ENCODE measurements at regions not wholly inside any gene's neighbourhood (a gene's known extent, or its start where the extent isn't known, plus 50 kb on each side); places are given as distances from the start of the nearest gene placed in this dataset.
"Not testable (repeated sequence)": the region's sequence is repeated elsewhere in the genome, so short reads cannot be mapped to it uniquely, and the experiment has no call there.

DNA sequence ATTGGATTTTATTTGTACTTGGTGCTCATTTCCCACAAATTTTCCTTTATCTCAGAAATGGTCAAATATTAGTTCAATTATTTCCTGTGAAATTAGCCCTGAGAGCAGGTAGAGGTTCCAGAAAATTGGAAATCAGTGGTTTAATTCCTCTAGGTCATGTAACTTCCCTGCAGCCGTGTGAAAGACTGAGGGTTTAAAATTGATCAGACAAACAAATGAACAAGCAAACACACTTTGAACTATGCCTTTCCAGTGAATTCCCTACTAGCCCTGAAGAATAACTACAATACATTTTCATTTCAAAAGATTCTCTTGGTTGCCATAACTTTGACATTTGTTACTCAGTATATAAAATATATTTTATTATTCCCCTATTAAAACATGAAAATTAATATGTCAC lies 1116.7 kb downstream of the REEP3 start:
- no peaks in the 10 kb centered on the region for H3K4me1 ChIP-seq (ENCODE audit: control insufficient read depth in 1 of 2, insufficient read depth in 2 of 2, low read length in 2 of 2)
- WGBS, 2 donors, result 66% methylated on average over 1 of the region's 1 CpG
- DNase-seq, result no peak
- no peaks in the 10 kb centered on the region for H3K27me3 ChIP-seq (ENCODE audit: control insufficient read depth in 1 of 2, insufficient read depth in 2 of 2, low read length in 1 of 2)
- ATAC-seq (ENCODE audit: low FRiP score), result no peak
- H3K27ac ChIP-seq (ENCODE audit: low read depth in 1 of 2, low read length in 2 of 2), result no peak overlapping the region
- intact Hi-C loops (cut with DNase I), result no loop called here
- no peaks in the 10 kb centered on the region for H3K36me3 ChIP-seq (ENCODE audit: control insufficient read depth in 1 of 2, insufficient read depth in 2 of 2, low read length in 1 of 2)
- no peaks in the 10 kb centered on the region for H3K9me3 ChIP-seq (ENCODE audit: control insufficient read depth, low read length)
- H3K4me3 ChIP-seq (ENCODE audit: low read length in 2 of 2), result no peak overlapping the region

DNA sequence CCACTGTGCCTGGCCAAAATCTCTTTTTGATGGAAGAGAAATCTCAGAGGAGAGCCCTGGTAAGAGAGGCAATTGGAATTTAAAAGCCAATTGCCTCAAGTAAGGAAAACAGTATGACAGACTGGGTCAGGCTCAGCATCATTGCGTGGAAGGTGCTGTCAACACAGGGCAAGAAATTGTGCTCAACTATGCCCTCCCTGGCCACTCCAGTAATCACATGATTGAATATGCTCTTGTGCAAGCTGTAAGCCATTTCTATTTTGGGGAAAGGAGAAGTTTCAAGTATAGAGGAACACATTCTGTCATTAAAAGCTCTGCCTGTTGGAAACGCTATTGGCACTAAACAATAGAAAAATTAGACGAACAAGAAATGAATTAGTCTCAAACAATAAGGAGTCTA lies 1127.7 kb downstream of the REEP3 start:
- DNase-seq (no peak), ATAC-seq (ENCODE audit: low FRiP score) (no peak)
- intact Hi-C loops (cut with DNase I), result no loop called here
- 67 to 70% methylated on average over 3 of the region's 3 CpGs for WGBS, 2 donors
- Histone ChIP-seq H3K36me3 (ENCODE audit: control insufficient read depth in 1 of 2, insufficient read depth in 2 of 2, low read length in 1 of 2) (no peaks in the 10 kb centered on the region), H3K9me3 (ENCODE audit: control insufficient read depth, low read length) (no peaks in the 10 kb centered on the region), H3K4me3 (ENCODE audit: low read length in 2 of 2) (no peak overlapping the region), H3K27ac (ENCODE audit: low read depth in 1 of 2, low read length in 2 of 2) (no peak overlapping the region), H3K27me3 (ENCODE audit: control insufficient read depth in 1 of 2, insufficient read depth in 2 of 2, low read length in 1 of 2) (no peaks in the 10 kb centered on the region), H3K4me1 (ENCODE audit: control insufficient read depth in 1 of 2, insufficient read depth in 2 of 2, low read length in 2 of 2) (no peaks in the 10 kb centered on the region)

DNA sequence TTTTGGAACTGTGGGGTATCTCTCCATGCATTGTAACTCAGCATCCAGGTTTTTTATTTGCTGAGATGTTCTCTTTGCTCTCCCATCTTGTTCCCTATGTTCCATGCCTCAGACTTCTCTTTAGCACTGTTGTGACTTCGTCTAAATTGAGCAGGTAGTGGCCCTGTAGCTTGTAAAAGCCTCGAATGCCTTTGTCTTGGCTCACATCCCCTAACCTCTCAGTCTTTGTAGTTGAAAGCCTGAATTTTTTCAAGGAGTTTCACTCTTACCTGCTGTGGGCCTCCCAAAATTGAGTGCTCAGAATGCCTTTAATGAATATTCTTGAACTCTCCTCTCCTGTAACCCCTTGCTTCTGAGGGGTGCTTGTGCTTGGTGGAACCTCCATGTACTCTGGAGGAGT lies 1137.3 kb downstream of the REEP3 start:
- Histone ChIP-seq H3K4me1 (ENCODE audit: control insufficient read depth in 1 of 2, insufficient read depth in 2 of 2, low read length in 2 of 2) (no peaks in the 10 kb centered on the region), H3K27ac (ENCODE audit: low read depth in 1 of 2, low read length in 2 of 2) (no peak overlapping the region), H3K36me3 (ENCODE audit: control insufficient read depth in 1 of 2, insufficient read depth in 2 of 2, low read length in 1 of 2) (no peaks in the 10 kb centered on the region), H3K4me3 (ENCODE audit: low read length in 2 of 2) (no peak overlapping the region), H3K27me3 (ENCODE audit: control insufficient read depth in 1 of 2, insufficient read depth in 2 of 2, low read length in 1 of 2) (no peaks in the 10 kb centered on the region), H3K9me3 (ENCODE audit: control insufficient read depth, low read length) (no peaks in the 10 kb centered on the region)
- intact Hi-C loops (cut with DNase I), result no loop called here
- ATAC-seq (ENCODE audit: low FRiP score) (no peak), DNase-seq (no peak)
- WGBS, 2 donors, result 45 to 48% methylated on average over 2 of the region's 2 CpGs

DNA sequence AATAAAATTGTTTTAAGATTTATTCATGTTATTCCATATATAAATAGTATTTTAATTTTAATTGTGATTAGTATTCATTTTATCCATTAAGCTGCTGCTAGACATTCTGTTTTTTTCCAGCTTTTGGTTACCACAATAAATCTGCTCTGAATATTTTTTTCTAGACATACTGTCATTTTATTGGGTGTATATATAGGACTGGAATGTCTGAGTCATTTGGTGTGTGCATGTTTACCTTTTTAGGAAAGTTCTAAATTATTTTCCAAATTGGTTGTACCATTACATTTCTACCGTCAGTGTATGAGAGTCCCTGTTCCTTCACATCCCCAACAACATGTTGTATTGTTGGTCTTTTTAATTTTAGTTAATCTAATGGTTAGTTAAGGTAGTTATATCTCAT lies 1138.1 kb downstream of the REEP3 start:
- Histone ChIP-seq H3K36me3 (ENCODE audit: control insufficient read depth in 1 of 2, insufficient read depth in 2 of 2, low read length in 1 of 2) (no peaks in the 10 kb centered on the region), H3K4me3 (ENCODE audit: low read length in 2 of 2) (no peak overlapping the region), H3K4me1 (ENCODE audit: control insufficient read depth in 1 of 2, insufficient read depth in 2 of 2, low read length in 2 of 2) (no peaks in the 10 kb centered on the region), H3K9me3 (ENCODE audit: control insufficient read depth, low read length) (no peaks in the 10 kb centered on the region), H3K27me3 (ENCODE audit: control insufficient read depth in 1 of 2, insufficient read depth in 2 of 2, low read length in 1 of 2) (no peaks in the 10 kb centered on the region), H3K27ac (ENCODE audit: low read depth in 1 of 2, low read length in 2 of 2) (no peak overlapping the region)
- DNase-seq (no peak), ATAC-seq (ENCODE audit: low FRiP score) (no peak)
- whole genome bisulfite sequencing, 2 donors, result 58 to 69% methylated on average over 1 of the region's 1 CpG
- intact Hi-C loops (cut with DNase I), result no loop called here

DNA sequence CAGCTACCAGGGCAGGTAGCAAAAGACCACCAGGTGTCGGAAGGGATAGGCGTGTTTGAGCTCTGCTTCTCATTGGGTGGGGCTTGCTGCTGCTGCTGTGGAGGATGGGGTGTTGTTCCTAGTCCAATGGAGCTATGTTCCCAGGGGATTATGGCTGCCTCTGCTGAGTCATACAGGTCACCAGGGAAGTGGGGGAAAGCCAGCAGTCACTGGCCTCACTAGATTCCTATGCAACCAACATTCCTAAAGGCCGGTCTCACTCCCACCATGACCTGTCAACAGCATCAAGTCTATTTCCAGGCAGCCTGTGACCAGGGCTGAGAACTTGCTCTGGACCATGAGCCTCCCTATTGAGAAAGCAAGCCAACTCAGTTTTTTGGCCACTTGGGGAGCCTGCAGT lies 1160.8 kb downstream of the REEP3 start:
- no peaks in the 10 kb centered on the region for H3K4me1 ChIP-seq (ENCODE audit: control insufficient read depth in 1 of 2, insufficient read depth in 2 of 2, low read length in 2 of 2)
- H3K4me3 ChIP-seq (ENCODE audit: low read length in 2 of 2), result no peak overlapping the region
- H3K36me3 ChIP-seq (ENCODE audit: control insufficient read depth in 1 of 2, insufficient read depth in 2 of 2, low read length in 1 of 2), result no peaks in the 10 kb centered on the region
- no peaks in the 10 kb centered on the region for H3K9me3 ChIP-seq (ENCODE audit: control insufficient read depth, low read length)
- H3K27me3 ChIP-seq (ENCODE audit: control insufficient read depth in 1 of 2, insufficient read depth in 2 of 2, low read length in 1 of 2), result no peaks in the 10 kb centered on the region
- WGBS, 2 donors, result 67 to 71% methylated on average over 3 of the region's 3 CpGs
- H3K27ac ChIP-seq (ENCODE audit: low read depth in 1 of 2, low read length in 2 of 2), result no peak overlapping the region
- intact Hi-C loops (cut with DNase I), result no loop called here
- DNase-seq (no peak), ATAC-seq (ENCODE audit: low FRiP score) (no peak)

DNA sequence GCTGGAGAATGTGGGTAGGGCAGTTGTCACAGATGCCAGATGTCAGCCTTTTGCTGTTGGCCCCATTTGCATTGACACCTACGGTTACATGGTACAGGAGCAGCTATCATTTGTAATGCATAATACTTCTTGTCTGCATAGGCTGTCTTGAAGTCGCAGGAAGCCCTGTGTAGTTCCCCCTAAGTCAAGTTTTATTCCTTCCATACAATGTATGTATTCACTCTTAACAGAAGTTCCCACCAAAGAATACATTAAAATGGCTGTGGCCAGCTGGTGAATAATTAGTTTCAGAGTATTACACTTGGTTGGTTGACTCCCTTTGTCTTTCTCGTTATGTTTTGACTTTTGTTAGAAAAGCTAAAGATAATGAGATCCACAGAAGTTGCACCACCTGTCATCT lies 1169.0 kb downstream of the REEP3 start:
- 62% methylated on average over 3 of the region's 3 CpGs for WGBS, 2 donors
- no peaks in the 10 kb centered on the region for H3K4me1 ChIP-seq (ENCODE audit: control insufficient read depth in 1 of 2, insufficient read depth in 2 of 2, low read length in 2 of 2)
- no peak for ATAC-seq (ENCODE audit: low FRiP score)
- no peak overlapping the region for H3K27ac ChIP-seq (ENCODE audit: low read depth in 1 of 2, low read length in 2 of 2)
- intact Hi-C loops (cut with DNase I), result no loop called here
- no peaks in the 10 kb centered on the region for H3K36me3 ChIP-seq (ENCODE audit: control insufficient read depth in 1 of 2, insufficient read depth in 2 of 2, low read length in 1 of 2)
- no peak for DNase-seq
- H3K27me3 ChIP-seq (ENCODE audit: control insufficient read depth in 1 of 2, insufficient read depth in 2 of 2, low read length in 1 of 2), result no peaks in the 10 kb centered on the region
- H3K4me3 ChIP-seq (ENCODE audit: low read length in 2 of 2), result no peak overlapping the region
- H3K9me3 ChIP-seq (ENCODE audit: control insufficient read depth, low read length), result no peaks in the 10 kb centered on the region

DNA sequence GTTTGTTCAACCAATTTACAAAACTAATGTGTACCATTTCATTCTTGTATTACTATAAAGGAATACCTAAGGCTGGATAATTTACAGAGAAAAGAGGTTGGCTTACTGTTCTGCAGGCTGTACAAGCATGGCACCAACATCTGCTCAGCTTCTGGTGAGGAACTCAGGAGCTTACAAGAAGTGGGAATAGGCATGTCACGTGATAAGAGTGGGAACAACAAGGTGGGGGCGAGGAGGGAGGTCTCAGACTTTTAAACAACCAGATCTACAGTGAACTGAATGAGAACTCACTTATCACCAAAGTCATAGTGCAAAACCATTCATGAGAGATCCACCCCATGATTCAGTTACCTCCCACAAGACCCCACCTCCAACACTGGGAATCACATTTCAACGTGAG lies 1178.0 kb downstream of the REEP3 start:
- no peaks in the 10 kb centered on the region for H3K4me1 ChIP-seq (ENCODE audit: control insufficient read depth in 1 of 2, insufficient read depth in 2 of 2, low read length in 2 of 2)
- ATAC-seq (ENCODE audit: low FRiP score) (no peak), DNase-seq (no peak)
- no peaks in the 10 kb centered on the region for H3K27me3 ChIP-seq (ENCODE audit: control insufficient read depth in 1 of 2, insufficient read depth in 2 of 2, low read length in 1 of 2)
- no peak overlapping the region for H3K27ac ChIP-seq (ENCODE audit: low read depth in 1 of 2, low read length in 2 of 2)
- 53 to 58% methylated on average over 3 of the region's 3 CpGs for WGBS, 2 donors
- H3K4me3 ChIP-seq (ENCODE audit: low read length in 2 of 2), result no peak overlapping the region
- H3K9me3 ChIP-seq (ENCODE audit: control insufficient read depth, low read length), result peaks cover 2% of the 10 kb centered on the region
- H3K36me3 ChIP-seq (ENCODE audit: control insufficient read depth in 1 of 2, insufficient read depth in 2 of 2, low read length in 1 of 2), result no peaks in the 10 kb centered on the region
- intact Hi-C loops (cut with DNase I), result no loop called here

DNA sequence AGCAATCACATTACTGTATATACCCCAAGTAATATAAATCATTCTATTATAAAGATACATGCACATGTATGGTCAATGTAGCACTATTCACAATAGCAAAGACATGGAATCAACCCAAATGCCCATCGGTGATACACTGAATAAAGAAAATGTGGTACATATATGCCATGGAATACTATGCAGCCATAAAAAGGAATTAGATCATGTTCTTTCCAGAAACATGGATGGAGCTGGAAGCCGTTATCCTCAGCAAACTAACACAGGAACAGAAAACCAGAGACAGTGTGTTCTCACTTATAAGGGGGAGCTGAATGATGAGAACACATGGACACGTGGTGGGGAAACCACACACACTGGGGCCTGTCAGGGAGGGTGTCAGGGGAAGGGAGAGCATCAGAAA lies 1180.9 kb downstream of the REEP3 start:
- 58 to 60% methylated on average over 3 of the region's 3 CpGs for WGBS, 2 donors
- H3K4me3 ChIP-seq (ENCODE audit: low read length in 2 of 2); H3K36me3 ChIP-seq (ENCODE audit: control insufficient read depth in 1 of 2, insufficient read depth in 2 of 2, low read length in 1 of 2); H3K4me1 ChIP-seq (ENCODE audit: control insufficient read depth in 1 of 2, insufficient read depth in 2 of 2, low read length in 2 of 2); H3K9me3 ChIP-seq (ENCODE audit: control insufficient read depth, low read length); DNase-seq; H3K27me3 ChIP-seq (ENCODE audit: control insufficient read depth in 1 of 2, insufficient read depth in 2 of 2, low read length in 1 of 2); intact Hi-C loops (cut with DNase I); ATAC-seq (ENCODE audit: low FRiP score); H3K27ac ChIP-seq (ENCODE audit: low read depth in 1 of 2, low read length in 2 of 2): not testable (repeated sequence)

DNA sequence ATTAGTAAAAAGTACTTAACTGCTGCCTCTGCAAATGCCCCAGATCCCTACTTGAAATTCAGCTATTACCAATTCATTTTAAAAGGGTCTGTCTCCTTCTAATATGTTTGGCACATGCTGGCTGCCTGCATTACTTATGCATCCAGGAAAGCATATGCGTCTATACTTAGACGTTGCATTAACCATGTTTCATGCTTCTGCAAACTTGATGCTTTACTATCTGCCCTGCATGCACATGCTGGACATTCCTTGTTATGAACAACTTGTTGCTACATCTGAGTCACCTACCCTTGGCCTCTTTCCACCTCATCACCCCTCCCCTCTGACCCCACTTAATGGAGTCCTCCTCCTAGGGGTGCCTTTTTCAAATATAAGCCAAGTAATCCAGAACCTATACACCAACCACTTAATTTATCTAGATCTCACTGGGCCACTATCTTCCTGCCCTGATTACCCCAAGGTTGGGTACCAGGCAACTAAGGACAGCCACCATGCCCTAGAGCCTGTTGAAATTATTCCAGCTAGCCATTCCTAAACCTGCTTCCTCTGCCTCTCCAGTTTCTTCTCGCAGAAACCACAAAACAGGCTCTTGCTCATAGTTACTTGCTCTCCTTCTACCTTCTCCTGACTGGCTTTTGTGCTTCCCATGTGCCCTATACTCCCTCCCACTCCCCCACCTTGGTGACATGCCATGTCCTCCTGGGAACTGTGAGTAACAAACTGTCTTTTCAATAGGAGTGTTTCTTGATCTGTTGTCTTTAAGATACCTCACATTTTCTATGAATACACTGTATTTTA lies 1187.9 kb downstream of the REEP3 start:
- H3K27ac ChIP-seq (ENCODE audit: low read depth in 1 of 2, low read length in 2 of 2), result no peak overlapping the region
- no peak for ATAC-seq (ENCODE audit: low FRiP score)
- H3K4me3 ChIP-seq (ENCODE audit: low read length in 2 of 2), result no peak overlapping the region
- H3K27me3 ChIP-seq (ENCODE audit: control insufficient read depth in 1 of 2, insufficient read depth in 2 of 2, low read length in 1 of 2), result no peaks in the 10 kb centered on the region
- no peaks in the 10 kb centered on the region for H3K36me3 ChIP-seq (ENCODE audit: control insufficient read depth in 1 of 2, insufficient read depth in 2 of 2, low read length in 1 of 2)
- 78 to 80% methylated on average over 3 of the region's 3 CpGs for WGBS, 2 donors
- intact Hi-C loops (cut with DNase I), result no loop called here
- H3K4me1 ChIP-seq (ENCODE audit: control insufficient read depth in 1 of 2, insufficient read depth in 2 of 2, low read length in 2 of 2), result no peaks in the 10 kb centered on the region
- H3K9me3 ChIP-seq (ENCODE audit: control insufficient read depth, low read length), result no peaks in the 10 kb centered on the region
- DNase-seq, result no peak

All from aorta (tissue), 5 donors.